HG03565 (cell line): ENCODE measurements at regions not wholly inside any gene's neighbourhood (a gene's known extent, or its start where the extent isn't known, plus 50 kb on each side); places are given as distances from the start of the nearest gene placed in this dataset.
"Not testable (repeated sequence)": the region's sequence is repeated elsewhere in the genome, so short reads cannot be mapped to it uniquely, and the experiment has no call there.

Experiments used
- ATAC-seq: cut with Tn5 transposase; IDR thresholded peaks from one replicate; pipeline ENCODE4 v1.9.1; 2021; ENCODE audit warnings: mild to moderate bottlenecking, moderate library complexity; ENCODE audit not compliant: unreplicated experiment

DNA sequence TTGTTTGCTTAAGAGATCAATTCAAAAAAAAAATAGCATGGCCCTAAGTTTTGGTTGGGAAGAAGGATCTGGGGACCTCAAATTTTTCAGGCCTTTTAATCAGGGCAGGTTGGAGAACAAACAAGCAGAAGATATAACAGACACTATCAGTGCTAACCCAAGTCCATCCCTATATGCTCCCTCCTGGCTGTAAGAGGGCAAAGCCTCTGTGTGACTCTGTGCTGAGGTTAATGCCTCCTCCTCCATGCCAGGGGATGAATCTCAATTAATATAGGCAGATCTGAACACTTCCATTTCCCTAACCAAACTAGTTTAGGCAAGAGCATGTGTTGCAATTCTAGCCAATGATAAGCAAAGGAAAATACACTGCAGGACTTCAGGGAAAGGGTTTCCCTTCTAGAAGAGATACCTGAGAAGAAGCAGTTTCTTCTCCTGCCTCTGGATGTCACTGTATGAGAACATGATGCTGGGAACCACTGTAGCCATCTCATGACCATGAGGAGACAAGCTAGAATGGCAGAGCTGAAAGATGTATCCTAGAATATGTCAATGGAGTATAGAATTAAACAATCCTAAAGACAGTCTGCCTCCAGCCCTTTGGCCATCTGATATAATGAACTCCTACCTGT lies 76.0 kb downstream of the CHD9NB start:
- peak; percentile 86 for ATAC-seq

DNA sequence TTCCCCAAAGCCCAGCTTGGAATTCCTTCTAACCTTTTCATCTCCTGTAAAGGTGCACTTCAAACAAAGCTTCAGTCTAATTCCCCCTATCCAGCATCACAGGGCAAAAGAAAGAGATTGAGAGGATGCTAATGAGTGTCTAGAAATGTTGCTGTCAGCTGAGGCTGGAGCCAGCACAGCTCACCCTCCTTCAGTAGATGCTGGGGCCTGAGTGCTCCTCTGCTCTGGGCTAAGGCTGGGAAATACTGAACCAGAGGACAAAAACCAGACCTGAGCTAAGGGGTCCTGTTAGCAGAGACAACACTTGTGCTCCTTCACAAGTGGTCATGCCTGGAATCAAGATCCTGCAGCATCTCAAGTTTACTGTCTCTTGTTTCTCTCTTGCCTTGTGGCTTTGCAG lies 85.0 kb downstream of the CHD9NB start:
- no peak for ATAC-seq

DNA sequence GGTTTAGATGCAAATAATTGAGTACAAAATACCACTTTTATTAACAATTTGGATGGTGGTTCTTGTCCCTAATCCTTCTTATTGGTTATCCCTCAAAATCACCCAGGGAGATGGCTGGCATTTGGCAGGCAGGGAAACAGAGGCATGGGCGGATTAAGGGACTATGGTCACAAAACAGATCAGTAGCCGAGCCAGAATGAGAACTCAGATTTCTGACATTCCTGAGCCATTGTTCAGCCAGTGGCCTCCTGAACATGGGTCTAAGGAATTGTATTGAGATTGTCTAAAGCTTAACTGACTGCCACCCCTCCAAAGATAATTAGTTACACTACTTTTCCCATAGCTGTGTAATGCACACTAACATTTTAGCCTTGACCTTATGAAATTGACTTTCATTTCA lies 88.4 kb downstream of the CHD9NB start:
- no peak for ATAC-seq

DNA sequence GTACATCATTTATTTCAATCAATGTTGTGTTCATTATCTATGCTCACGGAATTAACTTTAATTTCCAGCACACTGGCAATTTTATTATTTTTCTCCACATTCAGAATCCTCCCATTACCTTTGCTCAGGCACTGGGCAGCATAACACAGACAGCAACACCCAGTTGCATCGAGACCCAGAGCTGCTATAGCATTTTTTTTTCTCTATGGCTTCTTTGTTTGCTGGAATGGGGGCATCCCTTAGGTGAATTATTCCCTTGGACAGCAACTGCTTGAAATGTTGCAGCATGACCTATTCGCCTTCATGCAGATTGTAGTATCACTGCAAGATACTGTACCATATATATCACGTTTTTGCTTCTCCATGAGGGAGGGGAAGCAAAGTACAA lies 88.8 kb downstream of the CHD9NB start:
- ATAC-seq: no peak

DNA sequence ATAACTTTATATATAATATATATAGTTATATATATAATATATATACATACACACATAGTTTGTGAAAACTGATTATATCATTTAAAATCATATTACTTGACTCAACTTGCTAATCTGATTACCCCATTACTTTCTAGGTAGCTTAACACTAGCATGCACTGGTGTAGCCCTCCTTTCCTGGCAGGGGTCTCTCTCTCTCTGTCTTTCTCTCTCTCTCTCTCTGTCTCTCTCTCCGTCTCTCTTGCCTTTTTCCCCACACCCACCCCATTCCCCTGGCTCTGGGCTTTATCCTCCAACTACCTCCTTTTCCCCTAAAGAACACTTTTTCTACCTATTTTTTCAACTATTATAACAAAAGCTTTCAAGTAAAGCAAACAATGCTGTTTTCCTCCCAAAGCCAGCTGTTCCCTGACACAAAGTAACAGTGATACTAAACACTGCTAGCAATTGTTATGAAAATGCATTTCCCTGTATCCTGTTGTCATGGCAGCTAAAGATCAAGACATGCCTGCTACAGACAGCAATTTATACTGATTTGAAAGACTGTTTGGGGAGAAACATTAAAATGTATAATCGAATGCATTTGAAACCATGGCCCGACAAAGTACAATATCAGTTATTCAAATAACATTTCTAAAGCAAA lies 89.4 kb downstream of the CHD9NB start:
- no peak for ATAC-seq

DNA sequence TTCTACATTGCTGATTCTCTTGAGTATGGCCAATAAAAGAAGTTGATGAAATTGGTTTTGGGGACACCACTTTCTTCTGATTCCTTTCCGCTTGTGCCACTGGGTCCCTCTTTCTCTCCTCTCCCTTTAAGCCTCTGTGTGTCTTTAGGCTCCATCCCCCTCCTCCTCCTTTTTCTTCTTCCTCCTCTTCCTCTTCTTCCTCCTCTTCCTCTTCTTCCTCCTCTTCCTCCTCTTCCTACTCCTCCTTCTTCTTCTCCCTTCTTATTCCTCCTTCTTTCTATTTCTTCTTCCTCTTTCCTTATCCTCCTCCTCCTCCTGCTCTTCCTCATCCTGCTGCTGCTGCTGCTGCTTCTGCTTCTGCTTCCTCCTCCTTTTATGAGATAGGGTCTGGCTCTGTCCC lies 93.7 kb downstream of the CHD9NB start:
- no peak for ATAC-seq

DNA sequence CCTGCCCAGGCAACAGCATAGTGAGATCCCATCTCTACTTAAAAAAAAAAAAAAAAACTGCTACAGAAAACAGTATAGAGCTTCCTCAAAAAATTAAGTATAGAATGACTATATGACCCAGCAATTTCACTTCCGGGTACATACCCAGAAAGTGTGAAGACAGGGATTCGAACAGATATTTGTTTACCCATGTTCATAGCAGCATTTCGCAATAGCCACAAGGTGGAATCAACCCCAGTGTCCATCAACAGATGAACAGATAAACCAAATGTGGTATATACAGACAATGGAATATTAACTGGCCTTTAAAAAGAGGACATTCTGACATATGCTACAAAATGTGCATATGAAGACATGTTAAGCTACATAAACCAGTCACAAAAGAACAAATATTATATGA lies 95.5 kb downstream of the CHD9NB start:
- ATAC-seq: no peak

DNA sequence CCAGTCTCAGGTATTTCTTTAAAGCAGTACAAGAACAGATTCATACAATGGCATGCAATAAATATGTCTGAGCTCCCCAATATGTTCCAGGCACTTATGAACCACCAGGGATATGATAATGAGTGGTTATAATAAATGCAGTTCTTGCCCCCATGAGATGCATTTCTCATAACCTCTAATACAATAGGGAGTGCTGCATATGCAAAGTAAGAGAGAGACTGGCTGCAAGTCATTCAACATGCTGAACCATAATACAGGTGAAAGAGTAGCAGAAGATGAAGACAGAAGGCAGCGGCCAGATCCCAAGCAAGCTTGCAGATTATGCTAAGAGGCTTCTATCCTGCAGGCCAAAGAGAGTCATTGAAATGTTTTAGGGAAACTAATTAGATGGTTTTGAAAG lies 96.7 kb downstream of the CHD9NB start:
- no peak for ATAC-seq

DNA sequence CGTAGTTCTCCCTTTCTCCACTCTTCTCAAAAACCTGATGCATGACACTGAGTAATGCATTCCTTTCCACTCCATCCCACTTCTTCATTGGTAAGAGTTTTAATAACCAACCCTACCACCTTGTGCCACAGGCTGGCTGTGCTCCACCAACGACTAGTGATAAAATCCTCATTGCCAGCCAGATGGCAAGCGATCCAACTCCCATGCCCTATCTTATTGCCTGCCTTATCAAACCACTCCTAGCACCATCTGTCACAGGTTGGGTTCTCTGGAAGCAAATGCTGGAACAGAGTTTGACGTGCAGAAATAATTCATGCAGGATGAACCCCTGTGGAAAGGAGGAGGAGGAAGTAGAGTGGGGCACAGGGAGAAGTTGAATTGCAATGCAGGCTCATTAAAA lies 99.5 kb downstream of the CHD9NB start:
- ATAC-seq: no peak

DNA sequence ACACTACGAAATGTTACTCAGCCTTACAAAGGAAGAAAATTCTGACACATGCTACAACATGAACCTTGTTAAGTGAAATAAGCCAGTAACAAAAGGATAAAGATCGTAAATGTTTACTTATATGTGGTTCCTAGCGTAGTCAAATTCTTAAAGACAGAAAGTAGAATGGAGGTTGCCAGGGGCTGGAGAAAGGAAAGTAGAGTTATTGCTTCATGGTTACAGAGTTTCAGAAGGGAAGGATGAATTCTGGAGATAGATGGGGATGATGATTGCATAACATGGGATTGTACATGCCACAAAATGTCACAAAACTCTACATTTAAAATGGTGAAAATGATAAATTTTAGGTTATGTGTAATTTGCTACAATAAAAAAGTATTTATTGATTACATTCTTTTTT lies 103.8 kb downstream of the CHD9NB start:
- no peak for ATAC-seq

DNA sequence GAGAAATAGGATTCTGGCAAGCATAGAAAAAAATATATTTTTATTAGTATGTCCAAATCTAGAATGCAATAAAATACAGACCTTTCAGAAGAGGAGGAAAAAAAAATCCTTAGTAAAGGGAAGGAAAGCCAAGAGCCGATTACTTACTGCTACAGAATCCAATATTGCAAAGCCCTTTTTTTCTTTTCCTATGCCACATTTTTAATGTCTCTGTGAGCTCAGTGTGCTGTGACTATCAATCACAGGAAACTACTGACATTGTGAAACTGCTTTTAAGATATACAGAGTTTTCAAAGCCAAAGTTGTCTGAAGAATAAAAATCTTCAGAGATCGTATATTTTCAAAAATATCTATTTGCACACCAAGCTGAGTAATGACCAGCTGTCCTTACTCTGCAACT lies 120.4 kb downstream of the CHD9NB start:
- no peak for ATAC-seq

DNA sequence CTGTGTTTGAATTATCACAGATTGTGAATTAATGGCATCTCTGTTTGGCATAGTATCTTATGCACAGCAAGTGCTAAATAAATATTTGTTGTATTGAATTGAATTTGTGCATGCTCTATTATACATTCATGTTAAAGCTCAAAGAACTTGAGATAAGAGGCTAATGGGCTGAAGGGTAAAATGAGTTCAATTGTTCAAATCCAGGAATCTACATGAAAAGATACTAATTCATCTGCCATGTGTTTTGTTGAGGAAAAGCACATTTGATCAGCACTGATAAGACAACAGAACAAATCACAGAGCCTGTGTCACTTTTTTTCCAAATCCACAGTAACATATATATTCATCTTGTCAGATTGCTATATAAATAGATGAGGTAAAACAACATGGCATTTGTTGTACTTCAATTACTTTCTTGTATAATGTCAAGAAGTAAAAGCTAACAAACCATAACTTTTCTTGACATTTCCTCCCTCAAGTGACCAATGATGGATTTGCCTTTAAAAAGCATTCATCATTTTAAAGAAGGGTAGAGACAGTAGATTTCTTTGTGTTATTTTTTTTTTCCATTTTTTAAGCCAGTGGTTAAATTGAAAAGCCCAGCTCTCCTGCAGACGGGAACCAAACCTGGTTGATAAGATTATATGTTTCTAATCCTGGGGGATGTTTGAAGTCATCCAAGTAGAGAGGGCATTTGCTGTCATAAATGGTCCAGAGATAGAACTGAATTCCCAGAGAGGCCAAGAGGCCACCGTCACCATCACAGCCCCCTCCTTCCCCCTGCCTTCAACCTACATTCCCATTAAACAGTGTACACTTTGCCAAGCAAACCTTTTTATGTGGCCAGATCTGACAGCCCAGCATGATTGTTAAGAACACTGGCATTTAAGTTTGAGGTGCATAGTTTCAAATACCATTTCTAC lies 123.0 kb downstream of the CHD9NB start:
- ATAC-seq: no peak

DNA sequence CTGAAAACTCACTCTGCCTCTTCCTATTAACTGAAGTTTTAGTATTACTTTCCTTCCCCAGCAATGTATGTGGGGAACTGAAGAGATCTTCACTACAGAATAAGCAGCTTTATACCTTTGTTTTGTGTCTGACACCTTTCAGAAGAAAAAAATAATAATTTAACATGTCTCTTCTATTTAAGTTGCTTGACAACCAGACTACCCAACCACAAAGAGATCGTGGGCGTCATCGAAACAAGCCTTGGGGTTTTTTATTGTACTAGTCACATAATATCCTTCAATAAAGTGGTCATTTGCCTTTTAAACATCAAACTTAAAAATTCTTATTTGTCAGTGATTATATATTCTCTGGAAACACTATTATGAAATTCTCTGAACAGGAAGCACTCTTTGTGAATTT lies 123.7 kb downstream of the CHD9NB start:
- no peak for ATAC-seq

DNA sequence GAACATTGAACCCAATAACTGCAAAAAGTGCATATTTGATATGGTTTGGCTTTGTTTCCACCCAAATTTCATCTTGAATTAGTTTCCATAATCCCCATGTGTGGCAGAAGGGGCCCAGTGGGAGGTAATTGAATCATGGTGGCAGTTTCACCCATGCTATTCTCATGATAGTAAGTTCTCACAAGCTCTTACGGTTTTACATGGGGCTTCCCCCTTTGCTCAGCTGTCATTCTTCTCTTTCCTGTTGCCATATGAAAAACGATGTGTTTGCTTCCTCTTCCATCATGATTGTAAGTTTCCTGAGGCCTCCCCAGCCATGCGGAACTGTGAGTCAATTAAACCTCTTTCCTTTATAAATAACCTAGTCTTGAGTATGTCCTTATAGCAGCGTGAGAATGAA lies 127.6 kb downstream of the CHD9NB start:
- no peak for ATAC-seq

DNA sequence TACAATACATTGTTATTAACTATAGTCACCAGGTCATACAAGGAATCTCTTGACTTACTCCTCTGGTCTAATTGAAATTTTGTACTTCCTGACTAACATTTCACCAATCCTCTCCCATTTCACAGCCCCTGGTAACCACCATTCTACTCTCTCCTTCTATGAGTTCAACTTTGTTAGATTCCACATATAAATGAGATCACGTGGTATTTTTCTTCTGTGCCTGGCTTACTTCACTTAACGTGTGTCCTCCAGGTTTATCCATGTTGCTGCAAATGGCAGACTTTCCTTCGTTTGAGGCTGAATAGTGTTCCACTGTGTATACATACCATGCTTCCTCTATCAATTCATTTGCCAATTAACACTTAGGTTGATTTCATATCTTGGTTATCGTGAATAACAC lies 128.5 kb downstream of the CHD9NB start:
- ATAC-seq: no peak

DNA sequence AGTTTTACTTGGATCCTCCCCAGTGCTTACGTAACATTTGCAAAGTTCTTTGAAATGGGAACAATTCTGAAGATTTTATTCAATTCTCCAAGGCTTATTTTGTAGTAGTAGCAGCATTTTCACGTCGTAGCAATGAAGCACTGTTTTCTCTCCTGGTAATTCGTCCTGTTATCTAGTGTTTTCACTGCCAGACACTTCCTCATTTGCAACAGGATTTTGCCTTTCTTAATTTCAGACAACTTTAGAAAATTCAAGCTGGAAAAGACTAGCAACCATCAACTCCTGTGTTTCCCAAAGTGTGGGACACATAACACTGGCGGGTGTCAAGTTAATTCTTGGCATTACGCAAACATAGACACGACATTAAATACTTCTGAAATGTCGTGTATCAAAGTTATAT lies 131.6 kb downstream of the CHD9NB start:
- ATAC-seq: no peak

DNA sequence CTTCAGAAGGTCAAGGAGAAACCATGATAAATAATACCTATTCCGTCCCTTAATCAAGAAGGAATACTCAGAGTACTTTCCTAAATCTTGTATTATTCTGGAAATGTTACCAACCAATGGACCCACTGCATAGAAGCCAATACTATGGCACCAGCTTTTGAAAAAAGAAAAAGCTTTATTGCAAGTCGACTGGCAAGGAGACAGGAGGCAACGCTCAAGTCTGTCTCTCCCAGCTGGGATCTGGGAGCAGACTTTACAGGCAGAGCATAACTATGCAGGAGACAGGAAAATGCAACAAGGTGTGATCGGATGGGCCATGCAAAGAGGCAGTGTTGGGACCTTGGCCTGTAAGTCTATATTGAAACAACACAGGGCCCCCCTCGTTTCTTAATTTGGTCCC lies 132.4 kb downstream of the CHD9NB start:
- no peak for ATAC-seq

DNA sequence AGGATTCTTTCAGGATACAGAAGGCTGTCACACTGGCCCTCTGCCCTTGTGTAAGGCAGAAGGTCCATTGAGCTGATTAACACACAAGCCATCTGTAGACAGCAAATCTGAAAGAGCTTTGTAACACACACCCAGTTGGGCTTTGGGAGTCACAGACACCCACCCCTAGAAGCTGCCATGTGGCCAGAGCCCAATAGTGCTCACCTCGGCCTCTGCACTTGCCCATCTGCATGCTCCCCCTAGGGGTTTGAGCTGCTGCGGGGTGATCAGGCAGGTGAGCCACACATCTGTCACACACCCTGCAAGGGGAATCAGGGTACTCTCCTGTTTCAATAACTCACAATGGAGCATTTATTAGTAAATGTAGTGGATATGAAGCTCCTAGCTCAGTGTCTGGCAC lies 138.3 kb downstream of the CHD9NB start:
- no peak for ATAC-seq

DNA sequence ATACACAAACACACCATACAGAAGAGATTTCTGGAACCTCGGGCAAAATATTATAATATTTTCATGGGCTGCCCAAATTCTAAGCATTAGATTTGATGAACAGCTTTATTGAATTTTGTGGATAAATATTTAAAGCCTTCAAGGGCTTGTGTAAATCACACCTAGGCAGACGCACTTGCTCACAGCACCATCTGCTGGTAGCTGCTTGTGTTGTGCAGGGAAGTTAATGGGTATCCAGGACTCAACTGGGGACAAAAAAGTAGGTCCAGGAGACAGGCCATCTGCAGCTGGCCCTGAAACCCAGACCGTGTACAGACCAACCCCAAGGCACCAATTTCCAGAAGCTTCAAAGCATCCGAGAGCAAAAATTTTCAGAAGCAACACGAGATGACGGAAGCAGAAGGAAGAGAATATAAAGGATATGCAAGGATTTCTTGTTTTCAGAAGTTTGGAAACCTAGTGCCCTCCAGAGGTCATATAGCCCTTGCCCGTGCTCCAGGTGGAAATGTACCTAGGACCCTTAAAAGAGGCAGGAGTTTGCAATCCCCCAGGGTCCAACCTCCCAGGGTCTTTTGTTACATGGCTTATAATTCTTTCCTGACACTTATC lies 140.0 kb downstream of the CHD9NB start:
- peak; percentile 60 for ATAC-seq

DNA sequence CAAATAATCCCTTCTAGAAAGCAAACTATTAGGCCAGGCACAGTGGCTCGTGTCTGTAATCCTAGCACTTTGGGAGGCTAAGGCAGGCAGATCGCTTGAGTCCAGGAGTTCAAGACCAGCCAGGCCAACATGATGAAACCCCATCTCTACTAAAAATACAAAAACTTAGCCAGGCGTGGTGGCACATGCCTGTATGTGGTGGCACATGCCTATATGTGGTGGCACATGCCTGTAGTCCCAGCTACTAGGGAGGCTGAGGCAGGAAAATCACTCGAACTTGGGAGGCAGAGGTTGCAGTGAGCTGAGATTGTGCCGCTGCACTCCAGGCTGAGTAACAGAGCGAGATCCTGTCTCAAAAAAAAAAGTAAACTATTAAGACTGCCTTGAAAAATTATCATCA lies 144.6 kb downstream of the CHD9NB start:
- not testable (repeated sequence) for ATAC-seq

DNA sequence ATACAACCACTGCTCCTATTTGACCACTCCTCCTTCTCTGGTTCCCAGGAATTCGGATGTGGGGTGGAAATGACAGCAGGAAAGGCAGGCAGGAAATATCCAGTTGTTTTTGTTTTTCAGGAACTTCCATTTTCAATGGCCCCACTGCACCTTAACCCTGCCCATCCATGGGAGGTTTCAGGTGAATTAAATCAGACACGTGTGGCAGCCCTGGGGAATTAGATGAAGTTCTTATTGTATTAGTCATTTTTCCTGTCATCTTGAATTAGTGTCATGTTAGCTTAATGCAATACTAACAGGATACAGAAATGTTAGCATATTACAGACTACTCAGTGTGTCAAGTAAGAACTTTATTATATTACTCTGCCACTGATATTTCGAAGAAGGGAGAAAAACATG lies 146.4 kb downstream of the CHD9NB start:
- ATAC-seq: no peak
